ENCODE measurements at regions not wholly inside any gene's neighbourhood (a gene's known extent, or its start where the extent isn't known, plus 50 kb on each side); places are given as distances from the start of the nearest gene placed in this dataset.

GRCh38 chr22:27136596-27136995 lies 479.2 kb downstream of the MIAT start:
- TF ChIP-seq POLR2AphosphoS5 (IDR thresholded peaks at IDR 0.05; ENCODE audit: low read depth, low read length) (no peak), FOXP2 (optimal IDR thresholded peaks at IDR 0.05; ENCODE audit: borderline replicate concordance, extremely low read depth, extremely low read length, insufficient read depth) (no peak), SIN3A (IDR thresholded peaks at IDR 0.05; ENCODE audit: borderline replicate concordance, insufficient read depth, low read length) (no peak), TAF1 (IDR thresholded peaks at IDR 0.05; ENCODE audit: borderline replicate concordance, insufficient read depth, low read length) (no peak)
- TF ChIP-seq, protein P1, sequence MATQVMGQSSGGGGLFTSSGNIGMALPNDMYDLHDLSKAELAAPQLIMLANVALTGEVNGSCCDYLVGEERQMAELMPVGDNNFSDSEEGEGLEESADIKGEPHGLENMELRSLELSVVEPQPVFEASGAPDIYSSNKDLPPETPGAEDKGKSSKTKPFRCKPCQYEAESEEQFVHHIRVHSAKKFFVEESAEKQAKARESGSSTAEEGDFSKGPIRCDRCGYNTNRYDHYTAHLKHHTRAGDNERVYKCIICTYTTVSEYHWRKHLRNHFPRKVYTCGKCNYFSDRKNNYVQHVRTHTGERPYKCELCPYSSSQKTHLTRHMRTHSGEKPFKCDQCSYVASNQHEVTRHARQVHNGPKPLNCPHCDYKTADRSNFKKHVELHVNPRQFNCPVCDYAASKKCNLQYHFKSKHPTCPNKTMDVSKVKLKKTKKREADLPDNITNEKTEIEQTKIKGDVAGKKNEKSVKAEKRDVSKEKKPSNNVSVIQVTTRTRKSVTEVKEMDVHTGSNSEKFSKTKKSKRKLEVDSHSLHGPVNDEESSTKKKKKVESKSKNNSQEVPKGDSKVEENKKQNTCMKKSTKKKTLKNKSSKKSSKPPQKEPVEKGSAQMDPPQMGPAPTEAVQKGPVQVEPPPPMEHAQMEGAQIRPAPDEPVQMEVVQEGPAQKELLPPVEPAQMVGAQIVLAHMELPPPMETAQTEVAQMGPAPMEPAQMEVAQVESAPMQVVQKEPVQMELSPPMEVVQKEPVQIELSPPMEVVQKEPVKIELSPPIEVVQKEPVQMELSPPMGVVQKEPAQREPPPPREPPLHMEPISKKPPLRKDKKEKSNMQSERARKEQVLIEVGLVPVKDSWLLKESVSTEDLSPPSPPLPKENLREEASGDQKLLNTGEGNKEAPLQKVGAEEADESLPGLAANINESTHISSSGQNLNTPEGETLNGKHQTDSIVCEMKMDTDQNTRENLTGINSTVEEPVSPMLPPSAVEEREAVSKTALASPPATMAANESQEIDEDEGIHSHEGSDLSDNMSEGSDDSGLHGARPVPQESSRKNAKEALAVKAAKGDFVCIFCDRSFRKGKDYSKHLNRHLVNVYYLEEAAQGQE (IDR thresholded peaks at IDR 0.05; ENCODE audit: insufficient read depth in 1 of 2, low read depth in 2 of 2, low read length in 2 of 2): no peak

All from PFSK-1 (cell line).